Stimulated activated CD8-positive, alpha-beta memory T cell treated with anti-CD3 and anti-CD28 coated beads, Interleukin-7, amount 100 ng/mL, for 4 hours (primary cell): ENCODE measurements at regions not wholly inside any gene's neighbourhood (a gene's known extent, or its start where the extent isn't known, plus 50 kb on each side); places are given as distances from the start of the nearest gene placed in this dataset.

Experiments used
- DNase-seq, 2 donors: peaks; one replicate each; pipeline ENCODE4 v3.0.0-alpha.2; 2020; ENCODE audit warnings: low read depth in 2 of 2

GRCh38 chr16:47971225-47971624 lies 184.6 kb downstream of the ABCC12 start:
- no peak for DNase-seq

- no peak for DNase-seq
Measured at GRCh38 chr16:47970291-47970931, 185.4 kb downstream of the ABCC12 start.

GRCh38 chr16:47967374-47967773 lies 188.4 kb downstream of the ABCC12 start:
- no peak for DNase-seq

GRCh38 chr16:47966325-47966724 lies 189.5 kb downstream of the ABCC12 start:
- no peak for DNase-seq

- DNase-seq, result no peak
Measured at GRCh38 chr16:47965439-47965838, 190.4 kb downstream of the ABCC12 start.

- DNase-seq, result no peak
Measured at GRCh38 chr16:47958726-47959125, 197.1 kb downstream of the ABCC12 start.

- no peak for DNase-seq
Measured at GRCh38 chr16:47956916-47957315, 198.9 kb downstream of the ABCC12 start.

GRCh38 chr16:47949714-47950113 lies 206.1 kb downstream of the ABCC12 start:
- DNase-seq, result no peak

- DNase-seq, result no peak
Measured at GRCh38 chr16:47949276-47949675, 206.5 kb downstream of the ABCC12 start.

- no peak for DNase-seq
Measured at GRCh38 chr16:47947723-47948122, 208.1 kb downstream of the ABCC12 start.

- no peak for DNase-seq
Measured at GRCh38 chr16:47946092-47946491, 209.7 kb downstream of the ABCC12 start.

GRCh38 chr16:47944589-47944988 lies 211.2 kb downstream of the ABCC12 start:
- no peak for DNase-seq

GRCh38 chr16:47943235-47943634 lies 212.6 kb downstream of the ABCC12 start:
- no peak for DNase-seq

- DNase-seq, result no peak
Measured at GRCh38 chr16:47940466-47940865, 215.3 kb downstream of the ABCC12 start.

GRCh38 chr16:47939680-47940079 lies 216.1 kb downstream of the ABCC12 start:
- no peak for DNase-seq

GRCh38 chr16:47938272-47938671 lies 217.5 kb downstream of the ABCC12 start:
- DNase-seq, result no peak

- no peak for DNase-seq
Measured at GRCh38 chr16:47928008-47928407, 227.8 kb downstream of the ABCC12 start.

GRCh38 chr16:47927330-47927729 lies 228.5 kb downstream of the ABCC12 start:
- no peak for DNase-seq

- DNase-seq, result no peak
Measured at GRCh38 chr16:47925811-47926460, 229.9 kb downstream of the ABCC12 start.

- no peak for DNase-seq
Measured at GRCh38 chr16:47924950-47925349, 230.8 kb downstream of the ABCC12 start.

GRCh38 chr16:47921535-47921934 lies 234.3 kb downstream of the ABCC12 start:
- no peak for DNase-seq

- no peak for DNase-seq
Measured at GRCh38 chr16:47920709-47921108, 235.1 kb downstream of the ABCC12 start.

- DNase-seq, result no peak
Measured at GRCh38 chr16:47917118-47917517, 238.7 kb downstream of the ABCC12 start.

GRCh38 chr16:47916266-47916665 lies 239.5 kb downstream of the ABCC12 start:
- no peak for DNase-seq
